ENCODE measurements at regions not wholly inside any gene's neighbourhood (a gene's known extent, or its start where the extent isn't known, plus 50 kb on each side); places are given as distances from the start of the nearest gene placed in this dataset.
"Not testable (repeated sequence)": the region's sequence is repeated elsewhere in the genome, so short reads cannot be mapped to it uniquely, and the experiment has no call there.

GRCh38 chr5:99733146-99733545, 802.0 kb upstream of the FAM174A start:
- intact Hi-C loops (cut with micrococcal nuclease), result not testable (repeated sequence)

- intact Hi-C loops (cut with micrococcal nuclease), result not testable (repeated sequence)
Measured at GRCh38 chr5:99730653-99731052, 801.8 kb upstream of the CHD1 start.

- intact Hi-C loops (cut with micrococcal nuclease), result no loop called here
Measured at GRCh38 chr5:99724732-99725290, 796.0 kb upstream of the CHD1 start.

GRCh38 chr5:99721506-99721905, 792.7 kb upstream of the CHD1 start:
- intact Hi-C loops (cut with micrococcal nuclease), result no loop called here

- intact Hi-C loops (cut with micrococcal nuclease), result no loop called here
Measured at GRCh38 chr5:99715921-99716320, 787.1 kb upstream of the CHD1 start.

- intact Hi-C loops (cut with micrococcal nuclease), result no loop called here
Measured at GRCh38 chr5:99706160-99706559, 777.4 kb upstream of the CHD1 start.

- intact Hi-C loops (cut with micrococcal nuclease), result no loop called here
Measured at GRCh38 chr5:99702565-99702964, 773.8 kb upstream of the CHD1 start.

GRCh38 chr5:99694884-99695283, 766.1 kb upstream of the CHD1 start:
- intact Hi-C loops (cut with micrococcal nuclease), result no loop called here

- intact Hi-C loops (cut with micrococcal nuclease), result no loop called here
Measured at GRCh38 chr5:99686538-99686937, 757.7 kb upstream of the CHD1 start.

- intact Hi-C loops (cut with micrococcal nuclease), result no loop called here
Measured at GRCh38 chr5:99675974-99676373, 747.2 kb upstream of the CHD1 start.

GRCh38 chr5:99674101-99674500, 745.3 kb upstream of the CHD1 start:
- intact Hi-C loops (cut with micrococcal nuclease), result no loop called here

GRCh38 chr5:99664972-99665371, 736.2 kb upstream of the CHD1 start:
- intact Hi-C loops (cut with micrococcal nuclease), result no loop called here

- intact Hi-C loops (cut with micrococcal nuclease), result no loop called here
Measured at GRCh38 chr5:99651298-99651697, 722.5 kb upstream of the CHD1 start.

- intact Hi-C loops (cut with micrococcal nuclease), result no loop called here
Measured at GRCh38 chr5:99646011-99646647, 717.3 kb upstream of the CHD1 start.

- intact Hi-C loops (cut with micrococcal nuclease), result no loop called here
Measured at GRCh38 chr5:99644822-99645221, 716.0 kb upstream of the CHD1 start.

GRCh38 chr5:99640646-99641045, 711.8 kb upstream of the CHD1 start:
- intact Hi-C loops (cut with micrococcal nuclease), result no loop called here

GRCh38 chr5:99639905-99640304, 711.1 kb upstream of the CHD1 start:
- intact Hi-C loops (cut with micrococcal nuclease), result no loop called here

- intact Hi-C loops (cut with micrococcal nuclease), result no loop called here
Measured at GRCh38 chr5:99636663-99637062, 707.9 kb upstream of the CHD1 start.

GRCh38 chr5:99621772-99622681, 693.2 kb upstream of the CHD1 start:
- intact Hi-C loops (cut with micrococcal nuclease), result no loop called here

GRCh38 chr5:99617335-99617734, 688.5 kb upstream of the CHD1 start:
- intact Hi-C loops (cut with micrococcal nuclease), result no loop called here

GRCh38 chr5:99614888-99615287, 686.1 kb upstream of the CHD1 start:
- intact Hi-C loops (cut with micrococcal nuclease), result no loop called here

GRCh38 chr5:99607124-99607523, 678.3 kb upstream of the CHD1 start:
- intact Hi-C loops (cut with micrococcal nuclease), result no loop called here
